GM18873 (cell line): ENCODE measurements at regions not wholly inside any gene's neighbourhood (a gene's known extent, or its start where the extent isn't known, plus 50 kb on each side); places are given as distances from the start of the nearest gene placed in this dataset.

ENCODE experiments used
- ATAC-seq: cut with Tn5 transposase; IDR thresholded peaks from one replicate; pipeline ENCODE4 v1.9.1; 2021; ENCODE audit warnings: mild to moderate bottlenecking, moderate library complexity, moderate number of reproducible peaks; ENCODE audit not compliant: unreplicated experiment, low FRiP score

- ATAC-seq, result no peak
Observed at GRCh38 chr1:98336472-98337083, 324.9 kb upstream of the SNX7 start.

GRCh38 chr1:98333936-98334335 lies 327.6 kb upstream of the SNX7 start:
- ATAC-seq, result no peak

GRCh38 chr1:98333406-98333805 lies 328.1 kb upstream of the SNX7 start:
- no peak for ATAC-seq

- ATAC-seq, result no peak
Observed at GRCh38 chr1:98331718-98332311, 329.7 kb upstream of the SNX7 start.

- no peak for ATAC-seq
Observed at GRCh38 chr1:98331243-98331642, 330.3 kb upstream of the SNX7 start.

- ATAC-seq, result no peak
Observed at GRCh38 chr1:98330224-98330623, 331.3 kb upstream of the SNX7 start.

GRCh38 chr1:98328855-98329254 lies 332.7 kb upstream of the SNX7 start:
- ATAC-seq, result no peak

- ATAC-seq, result no peak
Observed at GRCh38 chr1:98327220-98327861, 334.2 kb upstream of the SNX7 start.

- no peak for ATAC-seq
Observed at GRCh38 chr1:98325646-98326440, 335.7 kb upstream of the SNX7 start.

GRCh38 chr1:98323906-98324358 lies 337.6 kb upstream of the SNX7 start:
- ATAC-seq, result no peak

GRCh38 chr1:98323388-98323787 lies 338.1 kb upstream of the SNX7 start:
- ATAC-seq, result no peak

- ATAC-seq, result no peak
Observed at GRCh38 chr1:98322966-98323365, 338.6 kb upstream of the SNX7 start.

- ATAC-seq, result no peak
Observed at GRCh38 chr1:98322086-98322485, 339.4 kb upstream of the SNX7 start.

- ATAC-seq, result no peak
Observed at GRCh38 chr1:98321191-98321590, 340.3 kb upstream of the SNX7 start.

GRCh38 chr1:98316286-98316905 lies 345.1 kb upstream of the SNX7 start:
- ATAC-seq, result no peak

GRCh38 chr1:98315309-98315708 lies 346.2 kb upstream of the SNX7 start:
- ATAC-seq, result no peak

GRCh38 chr1:98314601-98315000 lies 346.9 kb upstream of the SNX7 start:
- ATAC-seq, result no peak

- no peak for ATAC-seq
Observed at GRCh38 chr1:98306517-98307089, 354.9 kb upstream of the SNX7 start.

- no peak for ATAC-seq
Observed at GRCh38 chr1:98305362-98305761, 356.2 kb upstream of the SNX7 start.

- no peak for ATAC-seq
Observed at GRCh38 chr1:98304888-98305287, 356.6 kb upstream of the SNX7 start.
